ENCODE measurements at regions not wholly inside any gene's neighbourhood (a gene's known extent, or its start where the extent isn't known, plus 50 kb on each side); places are given as distances from the start of the nearest gene placed in this dataset.

DNA sequence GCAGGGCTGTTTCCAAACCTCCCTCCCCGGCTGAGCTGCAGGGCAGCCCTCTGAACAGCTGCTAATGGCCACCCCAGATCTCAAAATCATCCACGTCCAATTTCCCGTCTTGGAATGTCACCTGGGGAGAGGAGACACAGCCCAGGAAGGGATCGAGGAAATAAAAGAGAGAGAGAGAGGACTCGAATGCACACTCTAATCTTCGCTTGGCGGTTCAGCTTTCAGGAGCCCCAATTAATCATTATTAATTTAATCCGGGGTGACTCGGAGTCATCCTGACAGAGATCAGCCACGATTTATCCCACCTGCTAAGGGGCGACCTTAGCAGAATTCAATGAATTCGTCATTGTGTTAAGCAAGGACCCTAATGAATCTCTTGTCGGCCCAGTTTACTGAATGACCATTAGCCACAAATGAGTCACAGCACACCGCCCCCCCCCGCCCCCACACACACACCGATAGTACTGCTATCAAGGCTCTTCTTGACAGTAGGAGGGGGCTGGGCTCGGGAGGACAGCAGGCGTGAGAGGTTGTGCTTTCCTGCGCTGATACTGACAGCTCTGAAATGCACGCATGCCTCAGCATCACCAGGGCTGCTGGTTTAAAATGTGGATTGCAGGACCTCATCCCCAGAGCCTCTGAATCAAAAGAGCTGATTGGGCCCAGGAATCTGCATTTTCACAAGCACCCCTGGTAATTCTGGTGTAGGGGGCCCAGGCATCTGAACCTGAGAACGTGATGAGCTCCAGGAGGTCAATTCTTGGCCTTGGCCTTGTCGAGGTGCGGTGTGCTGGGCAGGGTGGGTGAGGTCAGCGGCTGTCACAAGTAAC, 190.0 kb upstream of the CIBAR2 start:
- no peak for DNase-seq (ENCODE audit: low read depth)
- TF ChIP-seq, protein P1, sequence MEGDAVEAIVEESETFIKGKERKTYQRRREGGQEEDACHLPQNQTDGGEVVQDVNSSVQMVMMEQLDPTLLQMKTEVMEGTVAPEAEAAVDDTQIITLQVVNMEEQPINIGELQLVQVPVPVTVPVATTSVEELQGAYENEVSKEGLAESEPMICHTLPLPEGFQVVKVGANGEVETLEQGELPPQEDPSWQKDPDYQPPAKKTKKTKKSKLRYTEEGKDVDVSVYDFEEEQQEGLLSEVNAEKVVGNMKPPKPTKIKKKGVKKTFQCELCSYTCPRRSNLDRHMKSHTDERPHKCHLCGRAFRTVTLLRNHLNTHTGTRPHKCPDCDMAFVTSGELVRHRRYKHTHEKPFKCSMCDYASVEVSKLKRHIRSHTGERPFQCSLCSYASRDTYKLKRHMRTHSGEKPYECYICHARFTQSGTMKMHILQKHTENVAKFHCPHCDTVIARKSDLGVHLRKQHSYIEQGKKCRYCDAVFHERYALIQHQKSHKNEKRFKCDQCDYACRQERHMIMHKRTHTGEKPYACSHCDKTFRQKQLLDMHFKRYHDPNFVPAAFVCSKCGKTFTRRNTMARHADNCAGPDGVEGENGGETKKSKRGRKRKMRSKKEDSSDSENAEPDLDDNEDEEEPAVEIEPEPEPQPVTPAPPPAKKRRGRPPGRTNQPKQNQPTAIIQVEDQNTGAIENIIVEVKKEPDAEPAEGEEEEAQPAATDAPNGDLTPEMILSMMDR (IDR thresholded peaks at IDR 0.05; ENCODE audit: insufficient read depth, low read depth, low read length): no peak
- H3K27me3 ChIP-seq (ENCODE audit: control insufficient read depth, insufficient read depth, low read length): no peaks in the 10 kb centered on the region
- no peaks in the 10 kb centered on the region; the same call in 1 of the 2 replicates for H3K36me3 ChIP-seq (ENCODE audit: control insufficient read depth, insufficient read depth, low read length)
- ChIA-PET POLR2A (no interaction called here), CTCF (interaction anchor here (0.6 to 1.1 kb wide), 5 partner anchors 10 to 311 kb away, joined by 3 to 4 read pairs (median 3); partner anchors contain the start of gene GSE1)
- H3K4me3 ChIP-seq (ENCODE audit: low read depth, low read length): no peak overlapping the region

GRCh38 chr16:85302848-85303353, 190.6 kb upstream of the CIBAR2 start:
- DNase-seq (ENCODE audit: low read depth): no peak
- TF ChIP-seq, protein P1 (IDR thresholded peaks at IDR 0.05; ENCODE audit: insufficient read depth, low read depth, low read length): no peak
- H3K4me3 ChIP-seq (ENCODE audit: low read depth, low read length): no peak overlapping the region
- POLR2A ChIA-PET: no interaction called here
- no peaks in the 10 kb centered on the region; the same call in 1 of the 2 replicates for H3K36me3 ChIP-seq (ENCODE audit: control insufficient read depth, insufficient read depth, low read length)
- CTCF ChIA-PET: interaction anchor here (1.1 kb wide), 3 partner anchors 15 to 308 kb away, joined by 3 read pairs; no protein-coding TSS in a partner anchor
- no peaks in the 10 kb centered on the region for H3K27me3 ChIP-seq (ENCODE audit: control insufficient read depth, insufficient read depth, low read length)

- Histone ChIP-seq H3K27me3 (ENCODE audit: control insufficient read depth, insufficient read depth, low read length) (no peaks in the 10 kb centered on the region), H3K4me3 (ENCODE audit: low read depth, low read length) (no peak overlapping the region), H3K36me3 (ENCODE audit: control insufficient read depth, insufficient read depth, low read length) (no peaks in the 10 kb centered on the region; the same call in 1 of the 2 replicates)
- TF ChIP-seq, protein P1 (IDR thresholded peaks at IDR 0.05; ENCODE audit: insufficient read depth, low read depth, low read length): peak; percentile 67
- POLR2A ChIA-PET: no interaction called here
- CTCF ChIA-PET: no interaction called here
- no peak for DNase-seq (ENCODE audit: low read depth)
These were observed 191.1 kb upstream of the CIBAR2 start for GRCh38 chr16:85303354-85303883.

DNA sequence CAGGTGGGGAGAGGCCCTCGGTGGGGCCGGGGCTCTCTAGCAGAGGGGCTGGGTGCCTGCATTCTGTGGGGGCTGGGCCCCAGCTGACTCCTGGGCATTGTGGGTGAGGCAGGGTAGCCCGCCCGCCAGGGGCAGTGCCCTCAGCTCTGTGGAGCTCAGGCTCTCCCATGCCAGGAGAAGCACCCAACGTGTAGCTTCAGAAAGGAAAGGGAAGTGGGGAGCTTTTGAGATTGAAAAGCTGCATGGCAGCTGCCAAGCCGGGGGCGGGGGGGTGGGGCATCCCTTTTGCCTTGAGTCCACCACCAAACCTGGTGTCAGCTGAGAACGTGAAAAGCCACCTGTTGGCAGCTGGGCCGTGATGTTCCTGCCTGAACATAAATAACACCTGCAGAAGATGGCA, 192.1 kb upstream of the CIBAR2 start:
- Histone ChIP-seq H3K36me3 (ENCODE audit: control insufficient read depth, insufficient read depth, low read length) (no peaks in the 10 kb centered on the region; the same call in 1 of the 2 replicates), H3K4me3 (ENCODE audit: low read depth, low read length) (no peak overlapping the region), H3K27me3 (ENCODE audit: control insufficient read depth, insufficient read depth, low read length) (no peaks in the 10 kb centered on the region)
- ChIA-PET CTCF (interaction anchor here (0.9 to 5.8 kb wide), 5 partner anchors 8 to 29 kb away, joined by 3 to 31 read pairs (median 3); no protein-coding TSS in a partner anchor), POLR2A (no interaction called here)
- DNase-seq (ENCODE audit: low read depth): no peak
- TF ChIP-seq, protein P1 (IDR thresholded peaks at IDR 0.05; ENCODE audit: insufficient read depth, low read depth, low read length): no peak

Measured in BJ (cell line).